Muscle layer of colon (tissue), 2 donors: ENCODE measurements at regions not wholly inside any gene's neighbourhood (a gene's known extent, or its start where the extent isn't known, plus 50 kb on each side); places are given as distances from the start of the nearest gene placed in this dataset.

Source experiments
- H3K27ac ChIP-seq: one replicate; pipeline ENCODE4 v1.7.0; 2013; ENCODE audit warnings: low read depth, mild to moderate bottlenecking, low read length, moderate library complexity
- H3K27me3 ChIP-seq, 2 donors: one replicate each; pipeline ENCODE4 v1.7.0; 2013; ENCODE audit warnings: low read length in 2 of 2, mild to moderate bottlenecking in 2 of 2; ENCODE audit not compliant: insufficient read depth in 2 of 2, control insufficient read depth in 1 of 2
- H3K36me3 ChIP-seq: one replicate; pipeline ENCODE4 v1.7.0; 2013; ENCODE audit warnings: mild to moderate bottlenecking, low read length; ENCODE audit not compliant: insufficient read depth
- H3K4me1 ChIP-seq: one replicate; pipeline ENCODE4 v1.7.0; 2013; ENCODE audit warnings: mild to moderate bottlenecking, low read length; ENCODE audit not compliant: insufficient read depth
- H3K4me3 ChIP-seq, 2 donors: one replicate each; pipeline ENCODE4 v1.7.0; 2013; ENCODE audit warnings: low read length in 2 of 2, low read depth in 1 of 2, mild to moderate bottlenecking in 1 of 2, moderate library complexity in 1 of 2
- H3K9ac ChIP-seq: one replicate; pipeline ENCODE4 v1.7.0; 2013; ENCODE audit warnings: low read length
- H3K9me3 ChIP-seq: one replicate; pipeline ENCODE4 v1.7.0; 2013; ENCODE audit warnings: mild to moderate bottlenecking, low read length
- donor health status: abdominal sarcoma.
- donor health status: Adenocarcinoma of cecum.

DNA sequence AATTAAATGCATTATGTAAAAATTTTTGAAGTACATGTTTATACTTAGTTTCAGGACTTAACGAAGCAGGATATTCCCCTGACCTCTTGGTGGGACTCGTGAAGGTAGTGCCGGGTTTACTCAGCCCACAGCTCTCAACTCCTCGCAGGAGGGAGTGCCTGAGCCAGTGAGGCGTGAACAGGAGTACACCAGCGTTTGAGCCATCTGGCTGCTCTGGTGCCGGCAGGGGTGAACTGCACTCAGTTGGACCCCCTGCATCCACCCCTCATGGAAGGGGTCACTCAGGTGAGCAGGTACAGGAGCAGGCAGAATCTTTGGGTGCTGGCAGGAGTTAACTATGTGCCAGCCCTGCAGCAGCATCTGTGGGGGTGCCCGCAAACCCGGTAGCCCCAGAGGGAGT lies 625.1 kb upstream of the PCDH15 start:
- no peak overlapping the region for H3K9ac ChIP-seq
- H3K27ac ChIP-seq: no peak overlapping the region
- no peaks in the 10 kb centered on the region for H3K27me3 ChIP-seq
- no peaks in the 10 kb centered on the region for H3K4me1 ChIP-seq
- H3K9me3 ChIP-seq: no peaks in the 10 kb centered on the region
- no peaks in the 10 kb centered on the region for H3K36me3 ChIP-seq
- H3K4me3 ChIP-seq: no peak overlapping the region

DNA sequence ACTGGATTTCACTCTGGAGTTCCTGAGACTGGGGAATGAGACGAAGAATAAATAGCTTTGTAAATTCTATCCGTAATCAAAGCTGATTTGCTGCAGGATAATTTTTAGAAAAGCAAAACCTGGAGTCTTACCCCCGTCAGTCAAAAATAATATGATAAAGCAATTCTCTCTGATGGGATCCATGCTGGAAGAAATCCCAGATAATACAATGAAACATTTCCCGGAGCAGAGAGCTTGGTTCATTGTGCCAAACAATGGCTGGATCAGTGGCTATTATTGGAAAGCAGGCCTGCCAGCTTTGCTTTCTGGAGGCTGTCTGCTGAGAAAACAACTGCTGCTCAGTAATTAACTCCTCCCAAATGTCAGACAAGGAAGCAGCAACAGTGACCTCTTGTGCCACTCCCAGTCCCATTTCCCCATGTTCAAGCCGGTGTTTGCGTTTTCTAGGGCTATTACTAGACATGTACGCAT lies 609.4 kb upstream of the PCDH15 start:
- Histone ChIP-seq H3K27ac (no peak overlapping the region), H3K27me3 (no peaks in the 10 kb centered on the region), H3K36me3 (no peaks in the 10 kb centered on the region), H3K9ac (no peak overlapping the region), H3K9me3 (no peaks in the 10 kb centered on the region), H3K4me1 (no peaks in the 10 kb centered on the region), H3K4me3 (no peak overlapping the region)

DNA sequence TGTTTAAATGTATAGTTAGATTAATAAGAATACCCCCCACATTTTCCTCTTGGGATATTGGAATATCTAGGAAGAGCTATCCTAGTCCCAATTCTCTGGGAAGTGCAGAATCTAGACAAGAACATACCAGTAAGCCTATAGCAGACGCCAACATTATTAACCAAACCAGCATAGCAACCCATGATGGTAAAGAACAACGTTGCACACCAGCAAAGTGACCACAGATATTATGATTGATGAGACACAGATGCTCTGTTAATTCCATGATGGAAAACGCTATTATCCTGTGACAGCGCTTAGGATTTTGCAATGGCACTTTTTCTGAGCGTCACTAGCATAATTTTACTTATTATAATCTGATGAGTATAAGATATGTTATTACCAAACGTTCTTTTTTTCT lies 603.1 kb upstream of the PCDH15 start:
- no peaks in the 10 kb centered on the region for H3K36me3 ChIP-seq
- no peaks in the 10 kb centered on the region for H3K9me3 ChIP-seq
- no peak overlapping the region for H3K27ac ChIP-seq
- H3K4me3 ChIP-seq: no peak overlapping the region
- peaks cover 3% of the 10 kb centered on the region for H3K4me1 ChIP-seq
- H3K9ac ChIP-seq: no peak overlapping the region
- H3K27me3 ChIP-seq: no peaks in the 10 kb centered on the region

DNA sequence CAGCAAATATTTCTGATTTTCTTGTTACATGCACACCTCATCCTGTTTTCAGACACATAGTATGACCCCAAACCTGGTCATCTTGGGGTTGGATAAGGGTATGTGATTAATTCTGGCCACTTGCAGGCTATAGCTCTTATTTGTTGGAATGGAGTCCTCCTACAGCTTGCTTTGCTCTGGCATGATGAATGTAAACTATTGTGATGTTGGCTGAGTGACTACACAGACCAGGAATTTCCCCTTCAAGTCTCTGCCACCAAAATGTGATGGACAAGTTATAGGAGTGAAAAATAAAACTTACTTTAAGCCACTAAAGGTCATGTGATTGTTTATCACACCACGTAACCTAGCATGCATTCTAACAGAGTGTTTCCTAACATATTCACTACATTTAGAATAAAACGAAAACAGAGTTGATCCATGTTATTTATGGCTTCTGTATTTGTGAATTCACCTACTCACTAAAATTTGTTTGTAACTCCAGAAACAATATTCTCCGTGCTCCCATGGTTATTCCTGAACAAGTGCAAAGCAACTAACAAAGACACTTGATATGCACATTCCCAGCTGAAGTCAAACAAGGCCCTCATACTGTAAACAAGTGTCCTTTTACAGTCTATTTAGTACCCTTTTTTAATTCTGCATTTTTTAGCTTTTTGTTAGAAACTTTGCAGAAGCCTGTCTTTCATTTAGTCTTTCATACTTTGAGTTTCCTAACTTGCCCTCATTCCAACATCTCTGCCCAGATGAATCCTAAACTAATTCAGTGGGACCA lies 599.2 kb upstream of the PCDH15 start:
- Histone ChIP-seq H3K27ac (no peak overlapping the region), H3K4me3 (no peak overlapping the region), H3K27me3 (no peaks in the 10 kb centered on the region), H3K9ac (no peak overlapping the region), H3K4me1 (peaks cover 3% of the 10 kb centered on the region), H3K36me3 (no peaks in the 10 kb centered on the region), H3K9me3 (no peaks in the 10 kb centered on the region)

DNA sequence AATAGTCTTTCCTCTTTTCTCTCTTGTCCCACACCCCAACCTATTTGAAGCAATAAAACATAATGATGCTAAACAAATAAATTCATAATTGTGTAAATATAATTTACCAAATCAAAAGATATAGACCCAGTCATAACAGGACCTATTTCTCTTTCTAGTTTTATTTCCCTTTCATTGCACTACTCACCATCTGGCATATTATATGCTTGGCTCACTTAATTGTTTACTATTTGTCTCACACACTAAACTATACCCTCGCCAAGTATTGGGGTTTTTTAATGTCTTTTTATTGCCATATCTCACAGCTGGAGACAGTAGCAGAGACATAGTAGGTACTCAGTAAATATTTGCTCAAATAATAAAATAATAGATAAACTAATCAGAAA lies 597.5 kb upstream of the PCDH15 start:
- no peaks in the 10 kb centered on the region for H3K36me3 ChIP-seq
- H3K27ac ChIP-seq: no peak overlapping the region
- H3K9ac ChIP-seq: no peak overlapping the region
- no peak overlapping the region for H3K4me3 ChIP-seq
- H3K27me3 ChIP-seq: no peaks in the 10 kb centered on the region
- no peaks in the 10 kb centered on the region for H3K9me3 ChIP-seq
- H3K4me1 ChIP-seq: peaks cover 3% of the 10 kb centered on the region

DNA sequence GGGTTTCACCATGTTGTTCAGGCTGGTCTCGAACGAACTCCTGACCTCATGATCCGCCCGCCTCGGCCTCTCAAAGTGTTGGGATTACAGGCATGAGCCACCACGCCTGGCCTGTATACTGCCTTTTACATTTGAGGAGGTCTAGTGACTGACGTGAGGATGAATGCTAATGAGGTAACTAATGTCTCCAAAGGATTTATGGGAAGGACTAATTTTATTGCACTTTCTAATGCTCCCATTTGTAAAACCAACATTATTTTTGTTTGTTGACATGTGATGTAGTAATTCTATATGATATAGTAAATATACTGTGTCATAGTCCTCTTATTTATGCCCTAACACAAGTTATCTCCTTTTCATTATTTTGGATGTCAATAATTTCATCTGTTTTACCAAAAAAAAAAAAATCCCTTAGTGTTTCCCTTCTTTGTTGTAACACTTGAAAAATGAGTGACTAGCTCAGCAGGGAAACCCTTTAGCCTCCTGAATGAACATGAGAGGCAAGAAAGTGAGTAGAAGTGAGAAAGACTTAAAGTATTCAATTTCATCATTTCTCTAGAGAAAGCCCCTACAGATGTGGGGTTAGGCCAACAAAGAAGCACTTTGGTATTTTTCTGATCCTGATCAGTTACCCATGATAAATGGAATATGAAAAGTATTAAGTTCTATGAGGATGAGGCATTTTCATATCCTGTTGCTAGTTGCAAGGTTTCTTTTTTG lies 596.9 kb upstream of the PCDH15 start:
- no peak overlapping the region for H3K9ac ChIP-seq
- no peaks in the 10 kb centered on the region for H3K36me3 ChIP-seq
- H3K9me3 ChIP-seq: no peaks in the 10 kb centered on the region
- H3K27me3 ChIP-seq: no peaks in the 10 kb centered on the region
- H3K27ac ChIP-seq: no peak overlapping the region
- H3K4me1 ChIP-seq: peaks cover 3% of the 10 kb centered on the region
- no peak overlapping the region for H3K4me3 ChIP-seq

DNA sequence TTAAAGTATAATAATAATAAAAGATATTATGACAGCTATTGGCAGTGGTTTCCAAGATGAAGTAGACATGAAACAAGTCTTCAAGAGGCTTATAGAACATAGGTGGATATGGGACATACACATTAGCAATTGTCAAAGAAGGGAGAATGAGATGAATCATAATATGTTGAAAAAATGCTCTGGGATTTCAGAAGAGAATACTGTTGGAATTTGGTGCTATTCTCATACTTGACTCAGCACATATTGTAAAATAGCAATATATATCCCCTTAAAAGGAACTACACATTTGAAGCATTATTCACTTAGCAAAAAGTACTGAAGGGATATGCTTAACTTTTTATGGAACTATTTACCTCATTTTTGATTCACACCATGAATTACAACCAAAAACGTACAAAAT lies 577.2 kb upstream of the PCDH15 start:
- Histone ChIP-seq H3K4me3 (no peak overlapping the region), H3K9me3 (no peaks in the 10 kb centered on the region), H3K27me3 (no peaks in the 10 kb centered on the region)

DNA sequence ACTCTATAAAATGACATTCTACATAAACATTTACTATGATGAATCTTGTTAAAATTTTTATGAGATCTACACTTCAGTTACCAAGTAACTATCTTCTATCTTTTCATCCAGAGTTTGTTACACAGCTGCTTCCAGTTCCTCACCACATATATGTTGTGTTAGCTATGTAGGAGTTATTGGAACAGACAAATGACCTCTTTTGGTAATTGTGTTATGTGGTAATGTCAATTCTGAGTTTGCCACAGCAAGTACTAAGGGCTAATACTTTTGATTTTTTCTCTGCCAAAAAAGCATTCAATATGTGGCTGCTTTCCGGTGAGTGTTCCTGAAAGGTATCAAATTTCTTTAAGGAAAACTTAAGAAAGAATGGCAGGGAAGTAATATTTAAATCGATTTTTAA lies 573.9 kb upstream of the PCDH15 start:
- Histone ChIP-seq H3K4me1 (no peaks in the 10 kb centered on the region), H3K36me3 (no peaks in the 10 kb centered on the region), H3K27me3 (no peaks in the 10 kb centered on the region), H3K9ac (no peak overlapping the region), H3K27ac (no peak overlapping the region), H3K4me3 (no peak overlapping the region), H3K9me3 (no peaks in the 10 kb centered on the region)

More for the DNA sequence above, 577.2 kb upstream of the PCDH15 start:
- Histone ChIP-seq H3K9ac (no peak overlapping the region), H3K4me1 (no peaks in the 10 kb centered on the region), H3K27ac (no peak overlapping the region), H3K36me3 (no peaks in the 10 kb centered on the region)

DNA sequence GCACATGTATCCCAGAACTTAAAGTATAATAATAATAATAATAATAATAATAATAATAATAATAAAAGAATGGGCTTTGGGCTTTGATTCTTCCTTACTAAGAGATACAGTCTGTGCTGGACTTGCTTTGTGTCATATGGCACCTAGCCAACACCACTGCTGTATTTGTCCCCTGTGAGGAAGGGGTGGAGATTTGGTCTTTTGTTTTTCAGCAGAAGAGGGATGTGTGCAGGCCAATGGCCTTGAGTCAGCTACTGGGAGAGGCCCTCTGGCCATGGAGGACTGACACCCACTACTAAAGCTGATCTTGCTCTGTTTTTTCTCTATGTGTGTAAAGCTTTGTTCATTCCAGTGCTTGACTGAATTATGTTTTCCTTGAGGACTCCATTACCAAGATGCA lies 573.0 kb upstream of the PCDH15 start:
- Histone ChIP-seq H3K9ac (no peak overlapping the region), H3K9me3 (no peaks in the 10 kb centered on the region), H3K4me1 (no peaks in the 10 kb centered on the region), H3K36me3 (no peaks in the 10 kb centered on the region), H3K27me3 (no peaks in the 10 kb centered on the region), H3K4me3 (no peak overlapping the region), H3K27ac (no peak overlapping the region)

DNA sequence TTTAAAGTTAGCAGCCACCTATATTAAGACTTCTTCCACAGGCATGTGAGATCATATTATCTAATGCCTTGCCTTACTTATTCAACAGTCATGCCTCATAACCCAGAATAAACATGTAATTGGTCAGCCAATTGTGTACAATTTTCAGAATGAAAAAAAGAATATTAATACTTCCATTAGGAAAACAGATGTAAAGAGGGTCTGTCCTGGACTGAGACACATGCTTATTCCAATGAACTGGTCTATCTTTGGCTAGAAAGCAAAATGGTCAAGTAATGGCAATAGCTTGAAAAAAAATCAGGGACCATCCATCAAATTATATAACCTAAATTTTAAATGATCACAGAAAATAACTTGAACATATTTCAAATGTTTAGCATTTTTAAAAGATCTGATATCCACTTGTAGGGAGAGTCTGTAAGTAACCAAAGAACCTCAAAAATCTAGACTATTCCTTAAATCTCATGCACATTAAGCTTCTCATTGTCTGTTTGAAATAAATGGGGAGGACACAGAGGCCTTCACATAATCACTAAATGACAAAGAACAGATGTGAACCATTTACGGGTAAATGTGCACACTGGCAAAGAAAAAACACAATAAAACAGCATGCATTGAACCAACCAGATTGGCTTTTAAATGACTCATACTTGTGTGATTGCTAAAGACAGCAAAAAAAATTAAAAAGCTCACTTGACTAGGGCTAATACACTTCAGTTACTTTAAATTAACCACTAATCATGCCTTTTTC lies 568.8 kb upstream of the PCDH15 start:
- H3K4me1 ChIP-seq: no peaks in the 10 kb centered on the region

DNA sequence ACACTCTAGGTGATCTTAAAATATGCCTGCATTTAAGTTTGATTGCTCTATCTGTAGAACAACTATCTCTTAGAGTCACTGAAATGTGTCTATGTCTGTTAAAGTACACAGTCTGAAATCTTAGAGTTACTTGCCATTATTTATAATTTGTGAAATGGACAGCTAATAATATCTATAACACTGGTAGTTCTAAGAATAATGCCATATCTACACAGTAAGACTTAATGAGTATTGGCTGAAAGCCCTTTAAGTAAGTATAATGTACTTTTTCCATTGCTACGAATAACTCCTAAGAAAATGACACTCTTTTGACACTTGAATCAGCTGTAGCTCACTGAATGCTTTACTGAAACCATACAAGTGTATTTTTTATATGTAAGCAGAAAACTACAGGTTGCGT lies 567.4 kb upstream of the PCDH15 start:
- Histone ChIP-seq H3K27ac (no peak overlapping the region), H3K4me3 (no peak overlapping the region), H3K36me3 (no peaks in the 10 kb centered on the region), H3K27me3 (no peaks in the 10 kb centered on the region), H3K9me3 (no peaks in the 10 kb centered on the region), H3K4me1 (no peaks in the 10 kb centered on the region), H3K9ac (no peak overlapping the region)

More for the DNA sequence above, 568.8 kb upstream of the PCDH15 start:
- Histone ChIP-seq H3K9me3 (no peaks in the 10 kb centered on the region), H3K9ac (no peak overlapping the region), H3K4me3 (no peak overlapping the region), H3K27ac (no peak overlapping the region), H3K27me3 (no peaks in the 10 kb centered on the region), H3K36me3 (no peaks in the 10 kb centered on the region)
